T-helper 1 cell (primary cell): ENCODE measurements at regions not wholly inside any gene's neighbourhood (a gene's known extent, or its start where the extent isn't known, plus 50 kb on each side); places are given as distances from the start of the nearest gene placed in this dataset.

Experiments
- DNase-seq, 5 donors: peaks; one replicate each; pipeline ENCODE4 v3.0.0-alpha.2; 2012 to 2020

- no peak for DNase-seq
Observed at GRCh38 chr2:65727381-65727780, 295.0 kb upstream of the SPRED2 start.

- DNase-seq: no peak
Observed at GRCh38 chr2:65724752-65725151, 292.4 kb upstream of the SPRED2 start.

GRCh38 chr2:65724336-65724735 lies 291.9 kb upstream of the SPRED2 start:
- no peak for DNase-seq

GRCh38 chr2:65722028-65722778 lies 289.8 kb upstream of the SPRED2 start:
- no peak for DNase-seq

GRCh38 chr2:65716698-65717097 lies 284.3 kb upstream of the SPRED2 start:
- no peak for DNase-seq

GRCh38 chr2:65715323-65715722 lies 282.9 kb upstream of the SPRED2 start:
- DNase-seq: no peak

GRCh38 chr2:65714866-65715265 lies 282.5 kb upstream of the SPRED2 start:
- DNase-seq: no peak

- DNase-seq: no peak
Observed at GRCh38 chr2:65711863-65712262, 279.5 kb upstream of the SPRED2 start.

- DNase-seq: peak in 1 of 5 donors; percentile 4
Observed at GRCh38 chr2:65710779-65711295, 278.4 kb upstream of the SPRED2 start.

GRCh38 chr2:65710356-65710755 lies 278.0 kb upstream of the SPRED2 start:
- no peak for DNase-seq

- DNase-seq: no peak
Observed at GRCh38 chr2:65708086-65708485, 275.7 kb upstream of the SPRED2 start.

- DNase-seq: no peak
Observed at GRCh38 chr2:65706411-65706810, 274.0 kb upstream of the SPRED2 start.

- DNase-seq: no peak
Observed at GRCh38 chr2:65701191-65701590, 268.8 kb upstream of the SPRED2 start.

GRCh38 chr2:65700720-65701119 lies 268.3 kb upstream of the SPRED2 start:
- no peak for DNase-seq

GRCh38 chr2:65700004-65700651 lies 267.7 kb upstream of the SPRED2 start:
- no peak for DNase-seq

- DNase-seq: no peak
Observed at GRCh38 chr2:65691816-65692215, 259.4 kb upstream of the SPRED2 start.

GRCh38 chr2:65688141-65688886 lies 255.9 kb upstream of the SPRED2 start:
- DNase-seq: no peak

- DNase-seq: no peak
Observed at GRCh38 chr2:65687614-65688013, 255.2 kb upstream of the SPRED2 start.

- DNase-seq: no peak
Observed at GRCh38 chr2:65686928-65687521, 254.6 kb upstream of the SPRED2 start.

- DNase-seq: no peak
Observed at GRCh38 chr2:65681503-65681902, 249.1 kb upstream of the SPRED2 start.

GRCh38 chr2:65678779-65679391 lies 246.5 kb upstream of the SPRED2 start:
- DNase-seq: no peak

GRCh38 chr2:65675350-65675749 lies 243.0 kb upstream of the SPRED2 start:
- no peak for DNase-seq
